Stimulated activated memory B cell treated with anti-CD40 and anti-IgM and Interleukin-4, amounts not matched to agents 10 μg/mL and 1 μg/mL and 100 μg/mL, for 72 hours (primary cell): ENCODE measurements at regions not wholly inside any gene's neighbourhood (a gene's known extent, or its start where the extent isn't known, plus 50 kb on each side); places are given as distances from the start of the nearest gene placed in this dataset.

ENCODE experiments used
- ATAC-seq: fragments of 150-1000 bp; cut with Tn5 transposase; 2 replicates; pipeline ENCODE4 v1.10.0; 2021
- H3K27ac Mint-ChIP-seq: one replicate; pipeline ENCODE4 v1.8.0; 2022; ENCODE audit warnings: mild to moderate bottlenecking, mixed read lengths
- H3K27me3 Mint-ChIP-seq: one replicate; pipeline ENCODE4 v1.8.0; 2022; ENCODE audit warnings: mixed read lengths
- H3K36me3 Mint-ChIP-seq: one replicate; pipeline ENCODE4 v1.8.0; 2022; ENCODE audit warnings: mixed read lengths
- H3K4me1 Mint-ChIP-seq: one replicate; pipeline ENCODE4 v1.8.0; 2022; ENCODE audit warnings: mixed read lengths
- H3K4me3 Mint-ChIP-seq: one replicate; pipeline ENCODE4 v1.8.0; 2022; ENCODE audit warnings: mild to moderate bottlenecking, moderate library complexity, mixed read lengths
- H3K9me3 Mint-ChIP-seq: one replicate; pipeline ENCODE4 v1.8.0; 2022; ENCODE audit warnings: mixed read lengths

DNA sequence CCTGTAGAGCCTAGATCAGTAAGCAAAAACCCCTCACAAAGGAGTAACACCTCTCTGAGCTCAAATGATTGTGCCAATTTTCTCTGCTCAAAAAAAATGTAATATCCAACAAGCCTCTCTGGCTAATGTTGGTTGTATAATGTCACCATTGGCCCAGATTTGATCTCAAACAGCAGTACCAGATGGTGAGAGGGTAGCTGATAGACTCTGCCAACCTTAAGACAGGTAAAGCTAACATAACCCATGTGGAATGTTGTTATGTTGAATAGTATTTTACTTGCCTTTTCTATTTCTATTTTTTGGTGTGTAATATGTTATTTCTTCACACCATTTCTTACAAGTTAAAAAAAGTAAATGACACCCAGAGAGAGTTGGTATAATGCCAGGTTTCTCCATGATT lies 166.7 kb upstream of the GUCY1A2 start:
- Mint-ChIP-seq H3K4me1 (no peaks in the 10 kb centered on the region), H3K27me3 (no peaks in the 10 kb centered on the region), H3K4me3 (no peak overlapping the region), H3K9me3 (no peaks in the 10 kb centered on the region), H3K36me3 (no peaks in the 10 kb centered on the region), H3K27ac (no peak overlapping the region)
- no peak for ATAC-seq

DNA sequence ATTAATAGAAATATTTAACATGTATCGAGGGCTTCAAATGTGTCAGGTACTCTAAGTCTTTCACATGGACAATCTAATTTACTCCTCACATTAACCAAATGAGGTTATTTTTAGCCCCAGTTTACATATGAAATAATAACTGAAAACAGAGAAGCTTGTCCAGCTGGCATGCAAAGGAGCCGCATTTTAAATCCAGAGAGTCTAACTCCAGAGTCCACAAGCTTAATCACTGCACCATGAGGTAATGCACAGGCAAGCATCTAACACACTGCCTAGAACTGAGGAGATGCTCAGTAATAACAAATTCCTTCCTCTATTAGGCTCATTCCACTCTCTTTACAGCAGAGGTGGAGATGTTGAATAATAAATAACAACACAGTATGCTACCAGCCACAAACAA lies 165.7 kb upstream of the GUCY1A2 start:
- ATAC-seq, result no peak
- H3K4me3 Mint-ChIP-seq, result no peak overlapping the region
- no peaks in the 10 kb centered on the region for H3K27me3 Mint-ChIP-seq
- H3K27ac Mint-ChIP-seq, result no peak overlapping the region
- no peaks in the 10 kb centered on the region for H3K9me3 Mint-ChIP-seq
- H3K4me1 Mint-ChIP-seq, result no peaks in the 10 kb centered on the region
- no peaks in the 10 kb centered on the region for H3K36me3 Mint-ChIP-seq

GRCh38 chr11:107182978-107183377 lies 164.7 kb upstream of the GUCY1A2 start:
- Mint-ChIP-seq H3K27me3 (no peaks in the 10 kb centered on the region), H3K27ac (no peak overlapping the region), H3K9me3 (no peaks in the 10 kb centered on the region), H3K4me3 (no peak overlapping the region), H3K4me1 (no peaks in the 10 kb centered on the region), H3K36me3 (no peaks in the 10 kb centered on the region)
- ATAC-seq, result no peak

DNA sequence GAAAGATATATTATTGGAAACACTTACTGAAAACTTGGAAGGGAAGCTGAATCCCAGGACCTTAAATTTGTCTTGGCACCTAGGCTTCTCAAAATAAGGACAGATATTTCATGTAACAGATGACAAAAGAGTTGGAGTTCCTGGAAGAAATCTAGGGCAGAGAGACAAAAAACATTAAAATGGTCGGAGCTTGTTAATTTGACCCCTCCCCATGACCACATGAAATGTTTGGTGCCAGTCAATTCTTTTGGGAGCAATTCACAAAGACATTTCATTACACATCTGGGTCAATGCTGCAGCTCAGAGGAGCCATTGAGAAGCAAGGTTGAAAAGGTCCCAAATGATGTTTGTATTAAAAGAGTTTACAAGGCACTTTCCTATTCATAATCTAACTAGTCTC lies 162.0 kb upstream of the GUCY1A2 start:
- Mint-ChIP-seq H3K4me1 (no peaks in the 10 kb centered on the region), H3K36me3 (no peaks in the 10 kb centered on the region), H3K27me3 (no peaks in the 10 kb centered on the region), H3K27ac (no peak overlapping the region), H3K4me3 (no peak overlapping the region), H3K9me3 (peaks cover 3% of the 10 kb centered on the region)
- no peak for ATAC-seq

DNA sequence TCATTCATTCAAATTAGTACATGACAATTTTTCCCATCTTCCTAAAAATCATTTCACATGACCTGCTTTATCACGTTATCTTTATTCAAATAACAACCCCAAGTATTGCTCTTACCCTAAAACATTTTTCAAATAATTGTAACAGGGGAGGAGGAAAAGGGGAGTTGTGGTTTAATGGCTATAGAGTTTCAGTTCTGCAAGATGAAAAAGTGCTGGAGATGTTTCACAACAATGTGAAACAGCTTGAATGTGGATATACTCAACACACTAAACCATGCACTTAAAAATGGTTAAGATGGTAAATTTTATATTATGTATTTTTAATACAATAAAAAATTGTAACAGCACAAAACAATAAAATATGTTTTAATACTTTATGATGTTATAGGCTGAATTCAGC lies 161.6 kb upstream of the GUCY1A2 start:
- no peak for ATAC-seq
- Mint-ChIP-seq H3K27ac (no peak overlapping the region), H3K4me1 (no peaks in the 10 kb centered on the region), H3K36me3 (no peaks in the 10 kb centered on the region), H3K9me3 (peaks cover 3% of the 10 kb centered on the region), H3K27me3 (no peaks in the 10 kb centered on the region), H3K4me3 (no peak overlapping the region)

DNA sequence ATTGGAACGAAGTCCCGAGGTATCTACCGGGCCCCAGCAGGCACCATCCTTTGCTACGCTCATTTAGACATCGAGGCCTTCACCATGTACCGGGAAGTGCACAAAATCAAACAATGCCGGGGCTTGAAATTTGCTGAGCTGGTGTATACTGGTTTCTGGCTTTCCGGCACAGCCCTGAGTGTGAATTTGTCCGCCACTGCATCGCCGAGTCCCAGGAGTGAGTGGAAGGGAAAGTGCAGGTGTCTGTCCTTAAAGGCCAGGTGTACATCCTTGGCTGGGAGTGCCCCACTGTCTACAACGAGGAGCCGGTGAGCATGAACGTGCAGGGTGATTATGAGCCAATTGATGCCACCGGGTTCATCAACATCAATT lies 158.8 kb upstream of the GUCY1A2 start:
- no peaks in the 10 kb centered on the region for H3K36me3 Mint-ChIP-seq
- H3K4me1 Mint-ChIP-seq, result no peaks in the 10 kb centered on the region
- H3K9me3 Mint-ChIP-seq, result peaks cover 5% of the 10 kb centered on the region
- ATAC-seq, result no peak
- H3K4me3 Mint-ChIP-seq, result no peak overlapping the region
- no peak overlapping the region for H3K27ac Mint-ChIP-seq
- H3K27me3 Mint-ChIP-seq, result no peaks in the 10 kb centered on the region

GRCh38 chr11:107176148-107177105 lies 158.2 kb upstream of the GUCY1A2 start:
- no peak for ATAC-seq
- peaks cover 5% of the 10 kb centered on the region for H3K9me3 Mint-ChIP-seq
- no peaks in the 10 kb centered on the region for H3K4me1 Mint-ChIP-seq
- H3K4me3 Mint-ChIP-seq, result no peak overlapping the region
- no peaks in the 10 kb centered on the region for H3K36me3 Mint-ChIP-seq
- H3K27ac Mint-ChIP-seq, result no peak overlapping the region
- H3K27me3 Mint-ChIP-seq, result no peaks in the 10 kb centered on the region

GRCh38 chr11:107174856-107175255 lies 156.6 kb upstream of the GUCY1A2 start:
- no peak overlapping the region for H3K4me3 Mint-ChIP-seq
- H3K36me3 Mint-ChIP-seq, result no peaks in the 10 kb centered on the region
- ATAC-seq, result no peak
- peaks cover 5% of the 10 kb centered on the region for H3K9me3 Mint-ChIP-seq
- no peak overlapping the region for H3K27ac Mint-ChIP-seq
- H3K4me1 Mint-ChIP-seq, result no peaks in the 10 kb centered on the region
- no peaks in the 10 kb centered on the region for H3K27me3 Mint-ChIP-seq

- H3K4me3 Mint-ChIP-seq, result no peak overlapping the region
- H3K27me3 Mint-ChIP-seq, result no peaks in the 10 kb centered on the region
- peaks cover 8% of the 10 kb centered on the region for H3K9me3 Mint-ChIP-seq
- H3K27ac Mint-ChIP-seq, result no peak overlapping the region
- ATAC-seq, result no peak
- no peaks in the 10 kb centered on the region for H3K4me1 Mint-ChIP-seq
- H3K36me3 Mint-ChIP-seq, result no peaks in the 10 kb centered on the region
These were observed 154.7 kb upstream of the GUCY1A2 start for GRCh38 chr11:107172996-107173395.

GRCh38 chr11:107157809-107158187 lies 139.5 kb upstream of the GUCY1A2 start:
- Mint-ChIP-seq H3K4me3 (no peak overlapping the region), H3K4me1 (no peaks in the 10 kb centered on the region), H3K27me3 (no peaks in the 10 kb centered on the region), H3K27ac (no peak overlapping the region), H3K9me3 (no peaks in the 10 kb centered on the region), H3K36me3 (no peaks in the 10 kb centered on the region)
- no peak for ATAC-seq

DNA sequence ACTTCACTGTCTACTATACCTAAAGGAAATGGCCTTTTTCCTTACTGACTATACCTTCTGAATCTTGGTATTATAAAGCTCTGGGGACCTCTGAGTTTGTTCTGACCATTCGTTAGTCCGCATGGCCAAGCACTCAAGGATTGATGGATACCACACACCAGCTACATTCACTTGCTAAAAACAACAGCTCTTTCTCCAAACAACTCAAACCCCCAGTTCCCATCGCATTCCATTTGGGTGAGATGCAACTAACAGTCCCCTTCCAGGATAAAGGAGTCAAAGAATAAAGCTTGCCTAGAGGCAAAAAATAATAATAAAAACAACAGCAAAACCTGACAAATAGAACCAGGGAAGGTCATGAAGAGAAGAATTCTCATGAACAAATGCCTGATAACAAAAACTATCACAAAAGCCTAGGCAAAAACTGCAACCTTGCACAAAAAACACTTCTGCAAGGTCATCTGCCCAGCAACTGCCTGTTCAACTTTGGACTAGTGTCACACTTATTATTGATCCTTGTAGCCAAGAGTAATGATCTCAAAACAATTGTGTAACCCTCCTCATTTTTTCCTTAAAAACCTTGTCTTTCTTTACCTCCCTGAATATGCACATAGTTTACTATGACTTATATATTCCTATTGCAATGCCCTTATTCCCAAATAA lies 139.0 kb upstream of the GUCY1A2 start:
- no peaks in the 10 kb centered on the region for H3K9me3 Mint-ChIP-seq
- H3K27ac Mint-ChIP-seq, result no peak overlapping the region
- H3K4me3 Mint-ChIP-seq, result no peak overlapping the region
- ATAC-seq, result no peak
- no peaks in the 10 kb centered on the region for H3K36me3 Mint-ChIP-seq
- H3K27me3 Mint-ChIP-seq, result no peaks in the 10 kb centered on the region
- H3K4me1 Mint-ChIP-seq, result no peaks in the 10 kb centered on the region

DNA sequence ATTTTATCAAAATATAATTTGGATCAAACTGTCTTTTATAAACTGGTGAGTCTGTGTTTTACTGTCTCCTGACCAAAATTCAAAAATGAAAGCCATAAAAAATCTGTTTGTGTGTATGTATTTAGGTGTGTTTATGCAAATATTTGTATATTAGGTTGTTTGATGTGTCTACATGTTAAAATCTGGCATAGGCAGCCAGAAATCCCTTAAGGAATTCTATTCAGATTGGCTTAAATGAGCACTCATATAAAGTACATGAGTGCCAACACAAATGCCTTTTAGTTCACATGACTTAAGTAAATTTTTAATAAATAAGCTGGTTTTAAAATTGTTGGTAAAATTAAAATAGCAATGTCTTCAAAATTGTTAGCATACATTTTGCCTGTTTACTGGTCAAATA lies 133.3 kb upstream of the GUCY1A2 start:
- H3K4me1 Mint-ChIP-seq, result no peaks in the 10 kb centered on the region
- H3K36me3 Mint-ChIP-seq, result no peaks in the 10 kb centered on the region
- no peak overlapping the region for H3K27ac Mint-ChIP-seq
- no peaks in the 10 kb centered on the region for H3K9me3 Mint-ChIP-seq
- no peak for ATAC-seq
- H3K27me3 Mint-ChIP-seq, result no peaks in the 10 kb centered on the region
- no peak overlapping the region for H3K4me3 Mint-ChIP-seq

GRCh38 chr11:107151158-107151557 lies 132.9 kb upstream of the GUCY1A2 start:
- Mint-ChIP-seq H3K4me3 (no peak overlapping the region), H3K36me3 (no peaks in the 10 kb centered on the region), H3K9me3 (no peaks in the 10 kb centered on the region), H3K27me3 (no peaks in the 10 kb centered on the region), H3K4me1 (no peaks in the 10 kb centered on the region), H3K27ac (no peak overlapping the region)
- no peak for ATAC-seq

- Mint-ChIP-seq H3K4me3 (no peak overlapping the region), H3K27me3 (no peaks in the 10 kb centered on the region), H3K4me1 (no peaks in the 10 kb centered on the region), H3K36me3 (no peaks in the 10 kb centered on the region), H3K9me3 (no peaks in the 10 kb centered on the region), H3K27ac (no peak overlapping the region)
- no peak for ATAC-seq
These were observed 122.7 kb upstream of the GUCY1A2 start for GRCh38 chr11:107140983-107141382.

- Mint-ChIP-seq H3K36me3 (no peaks in the 10 kb centered on the region), H3K9me3 (peaks cover 3% of the 10 kb centered on the region), H3K4me1 (no peaks in the 10 kb centered on the region), H3K27me3 (no peaks in the 10 kb centered on the region), H3K4me3 (no peak overlapping the region), H3K27ac (no peak overlapping the region)
- no peak for ATAC-seq
These were observed 121.1 kb upstream of the GUCY1A2 start for GRCh38 chr11:107139396-107139795.

- H3K4me1 Mint-ChIP-seq, result no peaks in the 10 kb centered on the region
- no peak for ATAC-seq
- no peak overlapping the region for H3K27ac Mint-ChIP-seq
- H3K36me3 Mint-ChIP-seq, result no peaks in the 10 kb centered on the region
- no peaks in the 10 kb centered on the region for H3K27me3 Mint-ChIP-seq
- peaks cover 3% of the 10 kb centered on the region for H3K9me3 Mint-ChIP-seq
- H3K4me3 Mint-ChIP-seq, result no peak overlapping the region
These were observed 118.6 kb upstream of the GUCY1A2 start for GRCh38 chr11:107136892-107137291.
